ENCODE measurements at regions not wholly inside any gene's neighbourhood (a gene's known extent, or its start where the extent isn't known, plus 50 kb on each side); places are given as distances from the start of the nearest gene placed in this dataset.
"Not testable (repeated sequence)": the region's sequence is repeated elsewhere in the genome, so short reads cannot be mapped to it uniquely, and the experiment has no call there.

- no peak for DNase-seq (ENCODE audit: low spot score)
Observed at GRCh38 chr11:37914859-37915258, 1316.8 kb upstream of the RAG2 start.

DNA sequence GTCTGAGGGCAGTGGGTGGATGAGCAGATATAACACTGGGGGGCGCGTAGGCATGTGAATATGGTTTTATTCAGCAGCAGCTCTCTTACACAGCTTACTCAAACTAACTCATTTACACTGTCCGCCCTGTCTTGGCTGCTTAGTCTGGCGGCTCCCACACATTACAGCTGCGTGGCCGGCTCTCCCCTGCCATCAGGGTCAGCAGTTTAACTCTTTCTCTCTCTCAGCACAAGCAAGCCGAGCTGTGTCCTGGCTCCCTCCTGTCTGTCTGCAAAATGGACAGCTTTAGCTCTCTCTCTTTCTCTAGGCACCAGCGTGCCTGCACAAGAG lies 1310.1 kb upstream of the RAG2 start:
- DNase-seq (ENCODE audit: low spot score), result no peak

- DNase-seq (ENCODE audit: low spot score), result no peak
Observed at GRCh38 chr11:37907436-37908218, 1309.6 kb upstream of the RAG2 start.

- no peak for DNase-seq (ENCODE audit: low spot score)
Observed at GRCh38 chr11:37905707-37906417, 1307.8 kb upstream of the RAG2 start.

- no peak for DNase-seq (ENCODE audit: low spot score)
Observed at GRCh38 chr11:37896016-37896415, 1298.0 kb upstream of the RAG2 start.

DNA sequence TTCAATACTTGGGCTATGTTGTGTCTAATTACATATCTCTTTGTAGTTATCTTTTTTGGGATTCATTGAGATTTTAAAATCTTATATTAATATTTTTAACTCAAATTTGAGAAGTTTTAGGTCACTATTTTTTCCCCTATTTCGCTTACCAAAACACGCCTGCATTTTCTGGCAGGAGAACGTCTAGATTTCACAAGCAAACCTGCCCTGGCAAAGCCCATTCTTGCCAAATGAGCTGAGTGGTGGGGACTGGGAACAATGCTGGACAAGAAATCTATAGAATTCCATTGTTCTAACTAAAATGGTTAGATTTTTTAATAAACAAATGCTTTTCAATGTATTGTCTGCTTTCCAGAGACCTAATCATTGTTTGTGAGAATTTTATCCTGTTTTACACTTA lies 1283.7 kb upstream of the RAG2 start:
- no peak for DNase-seq (ENCODE audit: low spot score)

DNA sequence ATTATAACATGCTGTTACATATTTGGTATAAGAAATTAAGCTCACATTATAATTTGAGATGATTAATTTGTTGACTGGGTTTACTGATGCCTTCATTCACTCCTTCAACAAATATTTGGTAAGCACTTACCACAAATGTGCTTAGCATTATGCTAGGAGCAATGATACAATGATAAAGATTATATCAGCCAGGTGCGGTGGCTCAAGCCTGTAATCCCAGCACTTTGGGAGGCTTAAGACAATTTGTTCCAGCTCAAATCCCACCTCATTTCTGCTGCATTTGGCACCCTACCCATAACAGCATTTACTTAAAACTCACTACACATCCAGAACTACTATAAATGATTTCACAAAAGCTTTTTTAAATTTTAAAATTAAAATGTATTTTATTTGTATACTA lies 1263.6 kb upstream of the RAG2 start:
- no peak for DNase-seq (ENCODE audit: low spot score)

DNA sequence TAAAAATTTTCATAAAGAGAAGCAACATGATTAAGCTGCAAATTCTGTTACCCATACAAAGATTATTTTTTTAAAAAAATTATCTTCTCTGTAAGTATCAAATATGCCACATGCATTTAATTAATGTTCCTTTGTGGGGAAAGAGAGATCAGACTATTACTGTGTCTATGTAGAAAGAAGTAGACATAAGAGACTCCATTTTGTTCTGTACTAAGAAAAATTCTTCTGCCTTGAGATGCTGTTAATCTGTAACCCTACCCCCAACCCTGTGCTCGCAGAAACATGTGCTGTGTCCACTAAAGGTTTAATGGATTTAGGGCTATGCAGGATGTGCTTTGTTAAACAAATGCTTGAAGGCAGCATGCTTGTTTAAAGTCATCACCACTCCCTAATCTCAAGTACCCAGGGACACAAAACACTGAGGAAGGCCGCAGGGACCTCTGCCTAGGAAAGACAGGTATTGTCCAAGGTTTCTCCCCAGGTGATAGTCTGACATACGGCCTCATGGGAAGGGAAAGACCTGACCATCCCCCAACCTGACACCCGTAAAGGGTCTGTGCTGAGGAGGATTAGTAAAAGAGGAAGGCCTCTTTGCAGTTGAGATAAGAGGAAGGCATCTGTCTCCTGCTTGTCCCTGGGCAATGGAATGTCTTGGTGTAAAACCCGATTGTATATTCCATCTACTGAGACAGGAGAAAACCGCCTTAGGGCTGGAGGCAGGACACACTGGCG lies 1260.9 kb upstream of the RAG2 start:
- not testable (repeated sequence) for DNase-seq (ENCODE audit: low spot score)

DNA sequence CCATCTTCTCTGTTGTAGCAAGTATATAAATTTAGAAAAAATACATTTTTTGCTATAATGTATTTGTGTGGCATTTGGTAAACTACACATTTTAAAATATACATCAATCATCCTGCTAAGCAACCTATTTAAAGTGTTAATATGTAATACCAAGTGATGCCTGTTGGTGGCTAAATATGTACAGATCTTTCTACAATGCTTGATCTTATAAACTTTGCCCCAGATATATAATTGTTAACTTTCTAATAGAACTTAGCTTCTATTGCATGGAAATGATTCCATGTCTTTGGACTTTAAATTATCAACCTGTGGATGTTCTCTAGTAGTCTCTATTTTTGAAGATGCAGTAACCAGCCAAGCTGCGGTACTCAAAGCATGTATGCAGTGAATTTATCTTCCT lies 1260.4 kb upstream of the RAG2 start:
- DNase-seq (ENCODE audit: low spot score), result no peak

DNA sequence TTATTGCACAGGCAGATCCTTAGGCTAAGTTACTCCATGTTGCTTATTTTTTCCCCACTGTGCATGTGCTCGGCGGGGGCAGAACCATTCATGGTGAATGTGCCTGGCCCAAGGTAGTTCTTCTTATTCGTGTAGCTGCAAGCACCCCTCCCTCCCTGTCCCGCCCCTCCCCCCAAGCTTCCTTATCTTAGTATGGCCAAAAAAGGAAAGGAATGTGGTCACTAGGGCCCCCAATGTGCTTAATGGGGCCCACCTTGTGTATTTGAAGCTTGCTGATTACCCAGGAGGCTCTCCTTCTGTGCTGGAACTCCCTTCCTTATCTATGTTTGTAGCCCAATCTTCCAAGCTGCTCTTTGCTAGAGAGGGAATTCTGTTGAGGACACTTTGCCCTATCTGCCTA lies 1259.7 kb upstream of the RAG2 start:
- no peak for DNase-seq (ENCODE audit: low spot score)

GRCh38 chr11:37849706-37850105 lies 1251.7 kb upstream of the RAG2 start:
- DNase-seq (ENCODE audit: low spot score), result no peak

- DNase-seq (ENCODE audit: low spot score), result no peak
Observed at GRCh38 chr11:37843603-37844002, 1245.6 kb upstream of the RAG2 start.

GRCh38 chr11:37841016-37841415 lies 1243.0 kb upstream of the RAG2 start:
- DNase-seq (ENCODE audit: low spot score), result no peak

DNA sequence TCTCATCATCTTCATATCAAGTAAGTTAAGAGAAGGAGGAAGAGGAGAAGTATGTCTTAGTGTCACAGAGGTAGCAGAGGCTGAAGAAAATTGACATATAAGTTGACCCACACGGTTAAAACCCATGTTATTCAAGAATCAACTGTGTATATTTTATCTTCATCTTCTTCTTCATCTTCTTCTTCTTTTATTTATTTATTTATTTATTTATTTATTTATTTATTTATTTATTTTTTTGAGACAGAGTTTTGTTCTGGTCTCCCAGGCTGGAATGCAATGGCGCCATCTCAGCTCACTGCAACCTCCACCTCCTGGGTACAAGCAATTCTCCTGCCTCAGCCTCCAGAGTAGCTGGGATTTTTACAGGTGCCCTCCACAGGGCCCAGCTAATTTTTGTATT lies 1242.3 kb upstream of the RAG2 start:
- not testable (repeated sequence) for DNase-seq (ENCODE audit: low spot score)

DNA sequence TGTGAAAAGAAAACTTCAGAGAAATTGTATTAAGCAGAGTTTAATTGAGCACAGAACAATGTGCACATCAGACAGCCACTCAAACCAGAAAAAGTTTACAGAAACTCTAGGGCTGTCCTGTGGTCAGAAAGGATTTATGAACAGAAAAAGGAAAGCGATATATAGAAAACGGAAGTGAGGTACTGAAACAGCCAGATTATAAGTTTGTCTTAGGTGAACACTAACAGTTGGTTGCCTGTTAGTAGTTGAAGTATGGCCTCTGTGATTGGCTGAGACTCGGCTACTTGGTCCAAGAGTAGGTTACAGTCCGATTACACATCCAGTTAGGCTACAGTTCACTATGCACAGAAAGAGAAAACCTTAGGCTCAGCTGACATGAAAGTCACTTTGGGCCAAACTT lies 1232.5 kb upstream of the RAG2 start:
- no peak for DNase-seq (ENCODE audit: low spot score)

GRCh38 chr11:37817727-37818270 lies 1219.8 kb upstream of the RAG2 start:
- DNase-seq (ENCODE audit: low spot score), result no peak

DNA sequence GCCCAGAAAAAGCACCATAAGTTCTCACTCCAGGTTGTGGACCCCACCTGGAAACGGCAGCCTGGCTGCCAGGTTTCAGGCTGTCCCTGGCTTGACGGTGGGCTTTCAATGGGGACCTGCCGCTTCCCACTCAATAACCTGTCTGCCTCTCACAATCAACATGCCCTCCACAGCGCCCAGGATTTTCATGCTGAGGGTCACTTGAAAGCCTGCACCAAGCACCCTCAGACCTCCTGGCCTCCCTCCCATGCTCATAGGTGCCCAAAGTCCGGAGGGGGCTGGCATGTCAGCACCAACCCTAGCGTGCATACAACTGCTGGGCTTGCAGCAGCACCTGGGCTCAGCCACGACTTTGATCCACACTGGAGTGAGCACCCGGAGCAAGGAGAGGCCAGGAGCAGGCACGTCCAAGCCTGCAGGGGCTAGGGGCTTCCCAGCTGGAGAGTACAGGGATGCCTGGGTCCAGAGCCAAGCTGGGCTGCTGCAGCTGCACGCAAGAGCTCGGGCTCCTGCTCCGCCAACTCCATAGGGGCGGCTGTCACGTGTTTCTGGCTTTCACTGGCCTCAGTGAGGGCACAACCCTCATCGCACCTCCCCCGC lies 1214.3 kb upstream of the RAG2 start:
- DNase-seq (ENCODE audit: low spot score), result no peak

DNA sequence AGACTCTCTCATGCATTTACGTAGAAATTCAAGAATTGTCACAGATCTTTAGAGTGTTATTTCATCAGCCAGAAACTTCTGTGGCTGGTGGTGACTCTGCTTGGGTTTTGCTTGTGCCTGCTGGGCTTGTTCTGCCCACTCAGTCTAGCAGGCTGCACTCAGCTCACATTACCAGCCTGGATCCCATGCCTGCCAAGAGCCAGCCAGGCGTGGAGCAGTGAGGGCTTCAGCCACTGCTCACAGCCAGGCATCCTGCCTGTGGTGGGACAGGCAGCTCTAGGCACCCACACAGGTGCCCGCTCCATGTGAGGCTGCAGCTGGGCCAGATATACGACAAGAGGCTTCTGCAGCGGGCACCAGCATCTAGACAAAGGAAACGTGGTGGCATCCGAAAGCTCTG lies 1213.3 kb upstream of the RAG2 start:
- no peak for DNase-seq (ENCODE audit: low spot score)

DNA sequence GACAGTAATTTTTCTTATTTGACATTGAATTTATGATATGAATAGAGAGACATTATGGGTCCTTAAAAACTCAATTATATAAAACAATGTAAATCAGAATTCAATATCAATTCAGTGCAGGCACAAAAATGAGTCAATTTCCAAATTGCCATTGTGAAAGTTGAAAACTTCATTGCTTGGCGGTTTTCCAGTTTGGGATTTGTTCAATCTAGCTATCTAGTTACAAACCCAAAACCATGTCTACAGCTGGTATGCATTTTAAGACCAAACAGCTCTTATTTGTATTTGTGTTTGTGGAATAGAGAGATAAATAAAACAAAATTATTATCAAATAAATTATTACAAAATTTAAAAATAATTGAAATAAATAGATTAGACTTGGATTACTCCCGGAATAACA lies 1206.6 kb upstream of the RAG2 start:
- DNase-seq (ENCODE audit: low spot score), result no peak

DNA sequence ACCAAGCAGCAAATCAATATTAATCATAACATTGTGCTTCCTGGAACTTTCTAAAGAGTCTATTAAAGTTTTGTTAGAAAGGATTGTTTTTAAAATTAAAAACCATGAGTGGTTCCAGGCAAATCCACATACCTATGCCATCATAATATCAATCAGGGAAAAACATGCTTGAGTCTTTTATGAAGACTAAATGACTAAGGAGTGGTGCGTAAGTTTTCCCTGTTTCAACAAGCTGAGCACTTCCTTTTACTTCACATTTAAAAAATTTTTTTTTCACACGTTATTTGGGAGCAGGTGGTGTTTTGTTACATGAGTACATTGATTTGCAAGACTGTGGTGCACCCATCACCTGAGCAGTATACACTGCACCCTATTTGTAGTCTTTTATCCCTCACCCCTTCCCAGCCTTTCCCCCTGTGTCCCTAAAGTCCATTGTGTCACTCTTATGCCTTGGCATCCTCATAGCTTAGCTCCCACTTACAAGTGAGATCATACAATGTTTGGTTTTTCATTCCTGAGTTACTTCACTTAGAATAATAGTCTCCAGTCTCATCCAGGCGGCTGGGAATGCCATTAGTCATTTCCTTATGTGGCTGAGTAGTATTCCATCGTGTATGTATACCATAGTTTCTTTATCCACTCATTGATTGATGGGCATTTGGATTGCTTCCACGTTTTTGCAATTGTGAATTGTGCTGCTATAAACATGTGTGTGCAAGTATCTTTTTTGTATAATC lies 1190.3 kb upstream of the RAG2 start:
- no peak for DNase-seq (ENCODE audit: low spot score)

DNA sequence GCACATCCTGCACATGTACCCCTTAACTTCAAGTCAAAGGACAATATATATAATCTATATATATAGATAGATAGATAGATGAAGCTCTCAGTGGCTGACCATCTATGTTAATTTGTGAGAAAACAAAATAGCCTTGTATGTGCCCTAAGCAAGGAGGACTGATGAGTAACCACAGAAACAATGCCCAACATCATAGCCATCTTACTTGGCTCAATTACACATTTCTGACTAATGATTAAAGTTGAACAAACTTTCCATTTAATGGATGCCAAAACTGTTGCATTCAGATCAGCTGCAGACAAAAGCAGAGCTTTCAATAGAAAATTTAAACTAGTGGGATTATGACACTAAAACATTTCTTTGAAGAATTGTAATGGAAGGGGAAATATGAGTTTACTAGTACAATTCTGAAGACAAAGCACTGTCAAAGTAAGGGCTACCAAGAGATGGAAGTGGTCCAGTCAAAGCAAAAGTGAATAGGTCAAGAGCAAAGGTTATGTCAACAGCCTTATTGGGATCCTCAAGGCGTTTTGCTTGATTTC lies 1188.2 kb upstream of the RAG2 start:
- DNase-seq (ENCODE audit: low spot score), result no peak

DNA sequence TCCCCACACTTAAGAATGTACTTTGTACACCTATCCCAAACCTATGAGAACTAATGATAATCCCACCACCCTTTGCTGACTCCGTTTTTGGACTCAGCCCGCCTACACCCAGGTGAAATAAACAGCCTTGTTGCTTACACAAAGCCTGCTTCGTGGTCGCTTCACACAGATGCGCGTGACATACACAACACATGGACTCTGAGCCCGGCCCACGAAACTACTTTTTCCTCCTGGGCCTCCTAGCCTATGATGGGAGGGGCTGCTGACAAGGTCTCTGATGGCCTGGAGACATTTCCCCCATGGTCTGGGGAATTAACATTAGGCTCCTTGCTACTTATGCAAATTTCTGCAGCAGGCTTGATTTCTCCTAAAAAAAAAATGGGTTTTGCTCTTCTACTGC lies 1176.4 kb upstream of the RAG2 start:
- no peak for DNase-seq (ENCODE audit: low spot score)
